ENCODE measurements at regions not wholly inside any gene's neighbourhood (a gene's known extent, or its start where the extent isn't known, plus 50 kb on each side); places are given as distances from the start of the nearest gene placed in this dataset.

GRCh38 chr16:5928476-5929065, 831.0 kb upstream of the EEF2KMT start:
- TF ChIP-seq CTCF (conservative IDR thresholded peaks at IDR 0.05; ENCODE audit: low read depth, low read length): no peak
- DNase-seq (ENCODE audit: low read depth): no peak
- no peak overlapping the region for H3K4me3 ChIP-seq (ENCODE audit: low read length)

GRCh38 chr16:5925850-5926249, 828.3 kb upstream of the EEF2KMT start:
- TF ChIP-seq CTCF (conservative IDR thresholded peaks at IDR 0.05; ENCODE audit: low read depth, low read length): no peak
- H3K4me3 ChIP-seq (ENCODE audit: low read length): no peak overlapping the region
- DNase-seq (ENCODE audit: low read depth): no peak

GRCh38 chr16:5922686-5923085, 825.1 kb upstream of the EEF2KMT start:
- no peak for TF ChIP-seq CTCF (conservative IDR thresholded peaks at IDR 0.05; ENCODE audit: low read depth, low read length)
- no peak overlapping the region for H3K4me3 ChIP-seq (ENCODE audit: low read length)
- no peak for DNase-seq (ENCODE audit: low read depth)

- H3K4me3 ChIP-seq (ENCODE audit: low read length): no peak overlapping the region
- DNase-seq (ENCODE audit: low read depth): no peak
- TF ChIP-seq CTCF (conservative IDR thresholded peaks at IDR 0.05; ENCODE audit: low read depth, low read length): peak; percentile 25
Measured at GRCh38 chr16:5918567-5919130, 821.1 kb upstream of the EEF2KMT start.

GRCh38 chr16:5917436-5918195, 820.0 kb upstream of the EEF2KMT start:
- no peak for TF ChIP-seq CTCF (conservative IDR thresholded peaks at IDR 0.05; ENCODE audit: low read depth, low read length)
- H3K4me3 ChIP-seq (ENCODE audit: low read length): no peak overlapping the region
- DNase-seq (ENCODE audit: low read depth): no peak

GRCh38 chr16:5916711-5917191, 819.2 kb upstream of the EEF2KMT start:
- no peak overlapping the region for H3K4me3 ChIP-seq (ENCODE audit: low read length)
- DNase-seq (ENCODE audit: low read depth): peak; percentile 19
- no peak for TF ChIP-seq CTCF (conservative IDR thresholded peaks at IDR 0.05; ENCODE audit: low read depth, low read length)
